Upper lobe of right lung (tissue), 1 donor: ENCODE measurements at regions not wholly inside any gene's neighbourhood (a gene's known extent, or its start where the extent isn't known, plus 50 kb on each side); places are given as distances from the start of the nearest gene placed in this dataset.

Experiments
- ATAC-seq: fragments of 200-7000 bp; cut with Tn5 transposase; one replicate; pipeline ENCODE4 v1.9.1; 2020; ENCODE audit warnings: mild to moderate bottlenecking, moderate library complexity
- DNase-seq: peaks from one replicate; pipeline ENCODE4 v3.0.0-alpha.2; 2020
- H3K27ac ChIP-seq: fragments of 200-600 bp; one replicate; pipeline ENCODE4 v1.8.0; 2022
- H3K27me3 ChIP-seq: fragments of 200-600 bp; one replicate; pipeline ENCODE4 v1.8.0; 2022; ENCODE audit warnings: mild to moderate bottlenecking
- H3K36me3 ChIP-seq: fragments of 200-600 bp; one replicate; pipeline ENCODE4 v1.8.0; 2022
- H3K4me1 ChIP-seq: fragments of 200-600 bp; one replicate; pipeline ENCODE4 v1.8.0; 2022
- H3K4me3 ChIP-seq: fragments of 200-600 bp; one replicate; pipeline ENCODE4 v1.8.0; 2022; ENCODE audit warnings: mild to moderate bottlenecking
- H3K9me3 ChIP-seq: fragments of 200-600 bp; one replicate; pipeline ENCODE4 v1.8.0; 2022
- intact Hi-C: fragments of 100-400 bp; cut with DNase I; formaldehyde crosslinking; loops from one replicate; pipeline ENCODE4 v1.11.0; 2022
- TF ChIP-seq, protein P1 (sequence below): fragments of 200-600 bp; IDR thresholded peaks from one replicate; pipeline ENCODE4 v1.8.0; 2022; ENCODE audit warnings: antibody characterized with exemption
- donor health status: DM: no; HTN: yes; CAD: no; lungs with severe emphysema.

DNA sequence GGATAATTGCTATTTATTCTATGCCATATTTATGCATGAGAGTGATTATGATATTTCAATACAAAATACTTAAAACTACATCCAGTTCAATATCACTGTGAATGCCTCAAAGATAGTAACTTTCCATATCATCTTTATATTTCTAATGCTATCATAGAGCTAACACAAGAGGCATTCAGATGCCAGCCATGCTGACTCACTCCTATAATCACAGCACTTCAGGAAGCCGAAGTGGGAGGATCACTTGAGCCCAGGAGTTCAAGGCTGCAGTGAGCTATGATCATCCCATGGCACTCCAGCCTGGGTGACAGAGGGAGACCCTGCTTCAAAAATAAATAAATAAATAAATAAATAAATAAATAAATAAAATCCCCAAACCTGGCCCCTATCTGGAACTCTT is 498.7 kb downstream of the EPHA3 start:
- Histone ChIP-seq H3K27ac (no peak overlapping the region), H3K27me3 (no peaks in the 10 kb centered on the region), H3K36me3 (no peaks in the 10 kb centered on the region), H3K4me3 (no peak overlapping the region), H3K9me3 (no peaks in the 10 kb centered on the region), H3K4me1 (no peaks in the 10 kb centered on the region)
- ATAC-seq (no peak), DNase-seq (no peak)
- intact Hi-C loops = no loop called here
- TF ChIP-seq, protein P1, sequence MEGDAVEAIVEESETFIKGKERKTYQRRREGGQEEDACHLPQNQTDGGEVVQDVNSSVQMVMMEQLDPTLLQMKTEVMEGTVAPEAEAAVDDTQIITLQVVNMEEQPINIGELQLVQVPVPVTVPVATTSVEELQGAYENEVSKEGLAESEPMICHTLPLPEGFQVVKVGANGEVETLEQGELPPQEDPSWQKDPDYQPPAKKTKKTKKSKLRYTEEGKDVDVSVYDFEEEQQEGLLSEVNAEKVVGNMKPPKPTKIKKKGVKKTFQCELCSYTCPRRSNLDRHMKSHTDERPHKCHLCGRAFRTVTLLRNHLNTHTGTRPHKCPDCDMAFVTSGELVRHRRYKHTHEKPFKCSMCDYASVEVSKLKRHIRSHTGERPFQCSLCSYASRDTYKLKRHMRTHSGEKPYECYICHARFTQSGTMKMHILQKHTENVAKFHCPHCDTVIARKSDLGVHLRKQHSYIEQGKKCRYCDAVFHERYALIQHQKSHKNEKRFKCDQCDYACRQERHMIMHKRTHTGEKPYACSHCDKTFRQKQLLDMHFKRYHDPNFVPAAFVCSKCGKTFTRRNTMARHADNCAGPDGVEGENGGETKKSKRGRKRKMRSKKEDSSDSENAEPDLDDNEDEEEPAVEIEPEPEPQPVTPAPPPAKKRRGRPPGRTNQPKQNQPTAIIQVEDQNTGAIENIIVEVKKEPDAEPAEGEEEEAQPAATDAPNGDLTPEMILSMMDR = no peak

DNA sequence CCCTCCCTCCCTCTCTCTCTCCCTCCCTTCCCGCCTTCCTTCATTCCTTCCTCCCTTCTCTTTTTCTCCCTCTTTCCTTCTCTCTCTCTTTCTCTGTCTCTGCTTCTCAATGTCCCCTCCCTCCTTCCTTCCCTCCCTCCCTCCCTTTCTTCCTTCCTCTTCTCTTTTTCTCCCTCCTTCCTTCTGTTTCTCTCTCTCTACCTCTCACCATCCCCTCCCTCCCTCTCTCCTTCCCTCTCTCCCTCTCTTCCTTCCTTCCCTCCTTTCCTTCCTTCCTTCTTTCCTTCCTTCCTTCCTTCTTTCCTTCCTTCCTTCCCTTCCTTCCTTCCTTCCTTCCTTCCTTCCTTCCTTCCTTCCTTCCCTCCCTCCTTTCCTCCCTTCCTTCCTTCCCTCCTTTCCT is 504.6 kb downstream of the EPHA3 start:
- no peak overlapping the region for H3K4me3 ChIP-seq
- no peaks in the 10 kb centered on the region for H3K4me1 ChIP-seq
- H3K27me3 ChIP-seq = no peaks in the 10 kb centered on the region
- DNase-seq (no peak), ATAC-seq (no peak)
- no peak overlapping the region for H3K27ac ChIP-seq
- TF ChIP-seq, protein P1 = no peak
- intact Hi-C loops = no loop called here
- no peaks in the 10 kb centered on the region for H3K9me3 ChIP-seq
- no peaks in the 10 kb centered on the region for H3K36me3 ChIP-seq

DNA sequence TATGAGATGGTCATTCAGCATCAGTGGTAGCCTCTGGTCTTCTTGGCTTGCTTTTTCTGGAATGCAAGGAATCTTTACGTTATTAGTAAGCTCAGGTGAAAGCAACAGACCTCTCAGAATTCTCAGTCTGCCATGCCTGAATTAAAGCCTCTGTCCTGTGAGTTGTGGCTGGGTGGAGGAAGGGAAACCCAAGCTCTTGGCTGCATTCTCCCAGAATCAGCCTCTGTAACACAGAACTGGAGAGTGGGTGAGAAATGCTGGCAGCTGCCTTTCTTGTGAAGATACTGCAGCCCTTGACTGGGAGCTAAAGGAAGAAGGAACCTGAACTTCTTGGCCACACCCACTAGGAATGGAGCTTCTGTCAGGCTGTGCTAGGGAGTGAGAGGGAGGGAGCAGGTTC is 505.8 kb downstream of the EPHA3 start:
- DNase-seq (no peak), ATAC-seq (no peak)
- no peaks in the 10 kb centered on the region for H3K4me1 ChIP-seq
- no peaks in the 10 kb centered on the region for H3K9me3 ChIP-seq
- H3K36me3 ChIP-seq = no peaks in the 10 kb centered on the region
- H3K27me3 ChIP-seq = no peaks in the 10 kb centered on the region
- H3K4me3 ChIP-seq = no peak overlapping the region
- TF ChIP-seq, protein P1 = no peak
- no peak overlapping the region for H3K27ac ChIP-seq
- intact Hi-C loops = no loop called here

GRCh38 chr3:89617706-89618105 is 510.3 kb downstream of the EPHA3 start:
- Histone ChIP-seq H3K4me1 (no peaks in the 10 kb centered on the region), H3K4me3 (no peak overlapping the region), H3K27me3 (no peaks in the 10 kb centered on the region), H3K27ac (no peak overlapping the region), H3K36me3 (no peaks in the 10 kb centered on the region), H3K9me3 (no peaks in the 10 kb centered on the region)
- intact Hi-C loops = no loop called here
- DNase-seq (no peak), ATAC-seq (no peak)
- TF ChIP-seq, protein P1 = no peak

- DNase-seq (no peak), ATAC-seq (no peak)
- TF ChIP-seq, protein P1 = no peak
- Histone ChIP-seq H3K4me1 (no peaks in the 10 kb centered on the region), H3K36me3 (no peaks in the 10 kb centered on the region), H3K27ac (no peak overlapping the region), H3K27me3 (no peaks in the 10 kb centered on the region), H3K9me3 (no peaks in the 10 kb centered on the region), H3K4me3 (no peak overlapping the region)
- intact Hi-C loops = no loop called here
Measured at GRCh38 chr3:89619263-89619662, 511.8 kb downstream of the EPHA3 start.

DNA sequence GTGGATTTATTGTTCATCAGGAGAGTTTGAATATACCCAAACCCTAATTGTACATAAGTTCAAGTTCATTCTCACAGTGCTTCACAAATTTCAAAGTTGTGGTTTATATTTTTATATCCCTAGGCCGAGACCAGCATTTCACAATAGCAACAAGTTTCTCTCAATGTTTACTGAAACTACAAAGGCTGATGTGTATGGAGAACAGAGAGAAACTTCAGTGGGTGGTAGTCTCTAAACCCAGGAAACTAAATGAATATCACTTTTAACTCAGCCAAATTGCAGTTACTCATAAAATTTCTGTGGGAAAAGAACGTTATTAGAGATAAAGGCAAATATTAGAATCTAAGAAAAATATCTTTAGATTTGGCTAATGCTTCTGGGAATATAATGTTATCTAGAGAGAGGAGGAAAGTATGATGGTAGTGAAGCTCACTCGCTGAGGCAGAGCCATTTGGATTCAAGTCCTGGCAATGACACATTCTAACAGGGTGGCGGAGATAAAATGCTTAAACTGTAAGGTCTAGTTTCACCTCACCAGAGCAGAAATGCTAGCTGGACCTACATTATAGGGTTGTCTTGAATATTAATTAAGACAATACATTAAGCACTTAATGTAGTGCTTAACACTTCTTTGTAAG is 514.8 kb downstream of the EPHA3 start:
- TF ChIP-seq, protein P1 = no peak
- Histone ChIP-seq H3K36me3 (no peaks in the 10 kb centered on the region), H3K4me3 (no peak overlapping the region), H3K27ac (no peak overlapping the region), H3K27me3 (no peaks in the 10 kb centered on the region), H3K4me1 (no peaks in the 10 kb centered on the region), H3K9me3 (no peaks in the 10 kb centered on the region)
- ATAC-seq (no peak), DNase-seq (no peak)
- intact Hi-C loops = no loop called here
